ENCODE measurements at regions not wholly inside any gene's neighbourhood (a gene's known extent, or its start where the extent isn't known, plus 50 kb on each side); places are given as distances from the start of the nearest gene placed in this dataset.

DNA sequence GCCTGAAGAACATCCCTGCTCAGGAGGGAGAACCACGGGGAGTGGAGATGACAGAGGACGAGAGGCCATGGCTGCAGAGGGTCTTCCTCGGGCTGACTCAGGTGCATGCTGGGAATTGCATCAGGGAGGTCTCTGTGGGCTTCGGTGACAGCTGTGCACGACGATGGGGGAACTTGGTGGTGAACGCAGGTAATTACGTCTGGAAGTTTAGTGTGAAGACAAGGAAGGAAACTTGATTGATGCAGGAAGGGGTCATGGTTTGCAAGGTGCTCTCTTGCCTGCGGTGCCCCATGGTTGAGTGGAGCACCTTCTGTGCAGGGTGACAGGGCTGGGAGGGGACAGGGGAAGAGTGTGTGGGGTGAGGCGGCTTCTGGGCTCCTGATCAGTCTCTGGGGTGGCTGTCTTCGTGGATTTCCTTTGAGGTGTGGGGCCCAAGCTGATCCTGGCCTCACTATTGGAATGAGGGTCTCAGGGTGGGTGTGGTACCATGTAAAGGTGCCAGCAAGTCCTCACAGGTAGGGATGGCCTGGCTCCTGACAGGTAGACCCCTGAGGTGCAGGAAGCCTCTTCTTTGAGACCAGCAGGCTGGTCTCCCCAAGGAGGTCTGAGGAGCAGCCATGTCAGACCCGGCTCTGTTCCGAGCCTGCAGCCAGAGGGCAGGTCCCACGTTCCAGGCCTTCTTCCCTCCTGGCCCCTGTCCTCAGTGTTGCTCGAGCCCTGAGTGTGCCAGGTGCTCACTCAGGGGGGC is 1020.1 kb downstream of the TBC1D22A start:
- Histone ChIP-seq H3K36me3 (ENCODE audit: control insufficient read depth, insufficient read depth, low read length) (no peaks in the 10 kb centered on the region), H3K4ac (ENCODE audit: low read depth, low read length) (no peak overlapping the region), H3K4me3 (ENCODE audit: insufficient read depth, low read depth, low read length) (no peak overlapping the region), H3K56ac (ENCODE audit: extremely low read depth, insufficient read depth, low read length) (no peak overlapping the region), H4K8ac (ENCODE audit: low read depth in 2 of 2, low read length in 2 of 2) (no peak overlapping the region), H3K14ac (replicated peaks; ENCODE audit: low read depth, low read length) (no peak overlapping the region), H4K5ac (ENCODE audit: low read depth, low read length) (no peak overlapping the region), H2BK20ac (ENCODE audit: low read depth, low read length) (no peak overlapping the region), H2BK15ac (ENCODE audit: low read depth, low read length) (no peak overlapping the region), H2BK120ac (ENCODE audit: low read depth, low read length) (no peak overlapping the region), H3K27me3 (ENCODE audit: control insufficient read depth, insufficient read depth, low read length) (no peaks in the 10 kb centered on the region), H3K79me1 (ENCODE audit: low read depth in 1 of 2, low read length in 2 of 2) (no peaks in the 10 kb centered on the region), H4K20me1 (ENCODE audit: insufficient read depth, low read length) (no peaks in the 10 kb centered on the region), H2AFZ (replicated peaks; ENCODE audit: low read length, poor library complexity) (no peak overlapping the region), H2AK5ac (ENCODE audit: low read depth, low read length) (no peak overlapping the region), H4K91ac (ENCODE audit: insufficient read depth, low read depth, low read length) (no peak overlapping the region), H3K23ac (ENCODE audit: low read depth, low read length) (no peak overlapping the region), H3K4me1 (ENCODE audit: control insufficient read depth, insufficient read depth, low read length) (no peaks in the 10 kb centered on the region), H3K9ac (ENCODE audit: low read depth, low read length) (no peak overlapping the region), H3K4me2 (ENCODE audit: low read depth, low read length) (no peak overlapping the region), H3K27ac (ENCODE audit: insufficient read depth, low read length) (no peak overlapping the region), H2BK5ac (ENCODE audit: low read depth, low read length, poor library complexity, severe bottlenecking) (no peak overlapping the region), H2AK9ac (replicated peaks; ENCODE audit: low read depth, low read length, poor library complexity) (no peak overlapping the region), H3K9me3 (ENCODE audit: control insufficient read depth, insufficient read depth, low read length) (peaks cover 60% of the 10 kb centered on the region), H3K18ac (ENCODE audit: low read depth, low read length) (no peak overlapping the region), H3K9me1 (ENCODE audit: insufficient read depth, low read length) (no peaks in the 10 kb centered on the region)
- 42% methylated on average over 7 of the region's 15 CpGs; no CpG with 5 or more reads in 1 of the 2 experiments for WGBS, 2 experiments (ENCODE audit: extremely low coverage in 2 of 2, insufficient read length in 1 of 2)
- no peak for DNase-seq
- in situ Hi-C loops (cut with MboI; ENCODE audit: low sequenced_read_pairs) = no loop called here
- TF ChIP-seq USF2 (IDR thresholded peaks at IDR 0.05; ENCODE audit: low read depth, low read length) (no peak), CEBPB (IDR thresholded peaks at IDR 0.05; ENCODE audit: low read depth, low read length) (no peak), MAZ (IDR thresholded peaks at IDR 0.05; ENCODE audit: borderline replicate concordance, low read depth, low read length) (no peak), POLR2A (IDR thresholded peaks at IDR 0.05; ENCODE audit: low read depth, low read length) (no peak), RAD21 (IDR thresholded peaks at IDR 0.05; ENCODE audit: low read length) (no peak), CHD1 (IDR thresholded peaks at IDR 0.05; ENCODE audit: low read depth, low read length) (no peak), RCOR1 (IDR thresholded peaks at IDR 0.05; ENCODE audit: insufficient replicate concordance, low read length) (no peak), SMC3 (IDR thresholded peaks at IDR 0.05; ENCODE audit: low read depth, low read length) (no peak), BHLHE40 (IDR thresholded peaks at IDR 0.05; ENCODE audit: low read depth, low read length) (no peak), RFX5 (IDR thresholded peaks at IDR 0.05; ENCODE audit: low read depth, low read length) (no peak)
- TF ChIP-seq, protein P1, sequence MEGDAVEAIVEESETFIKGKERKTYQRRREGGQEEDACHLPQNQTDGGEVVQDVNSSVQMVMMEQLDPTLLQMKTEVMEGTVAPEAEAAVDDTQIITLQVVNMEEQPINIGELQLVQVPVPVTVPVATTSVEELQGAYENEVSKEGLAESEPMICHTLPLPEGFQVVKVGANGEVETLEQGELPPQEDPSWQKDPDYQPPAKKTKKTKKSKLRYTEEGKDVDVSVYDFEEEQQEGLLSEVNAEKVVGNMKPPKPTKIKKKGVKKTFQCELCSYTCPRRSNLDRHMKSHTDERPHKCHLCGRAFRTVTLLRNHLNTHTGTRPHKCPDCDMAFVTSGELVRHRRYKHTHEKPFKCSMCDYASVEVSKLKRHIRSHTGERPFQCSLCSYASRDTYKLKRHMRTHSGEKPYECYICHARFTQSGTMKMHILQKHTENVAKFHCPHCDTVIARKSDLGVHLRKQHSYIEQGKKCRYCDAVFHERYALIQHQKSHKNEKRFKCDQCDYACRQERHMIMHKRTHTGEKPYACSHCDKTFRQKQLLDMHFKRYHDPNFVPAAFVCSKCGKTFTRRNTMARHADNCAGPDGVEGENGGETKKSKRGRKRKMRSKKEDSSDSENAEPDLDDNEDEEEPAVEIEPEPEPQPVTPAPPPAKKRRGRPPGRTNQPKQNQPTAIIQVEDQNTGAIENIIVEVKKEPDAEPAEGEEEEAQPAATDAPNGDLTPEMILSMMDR (conservative IDR thresholded peaks at IDR 0.05; ENCODE audit: low read depth, low read length) = no peak
- TF ChIP-seq, protein P2, sequence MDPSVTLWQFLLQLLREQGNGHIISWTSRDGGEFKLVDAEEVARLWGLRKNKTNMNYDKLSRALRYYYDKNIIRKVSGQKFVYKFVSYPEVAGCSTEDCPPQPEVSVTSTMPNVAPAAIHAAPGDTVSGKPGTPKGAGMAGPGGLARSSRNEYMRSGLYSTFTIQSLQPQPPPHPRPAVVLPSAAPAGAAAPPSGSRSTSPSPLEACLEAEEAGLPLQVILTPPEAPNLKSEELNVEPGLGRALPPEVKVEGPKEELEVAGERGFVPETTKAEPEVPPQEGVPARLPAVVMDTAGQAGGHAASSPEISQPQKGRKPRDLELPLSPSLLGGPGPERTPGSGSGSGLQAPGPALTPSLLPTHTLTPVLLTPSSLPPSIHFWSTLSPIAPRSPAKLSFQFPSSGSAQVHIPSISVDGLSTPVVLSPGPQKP (IDR thresholded peaks at IDR 0.05; ENCODE audit: borderline replicate concordance, low read depth, low read length) = no peak
- no TSS peak for BruUV-seq (replicated peaks)
- CTCF ChIA-PET = no interaction called here
- no peak for ATAC-seq (ENCODE audit: low read depth)
- dilution Hi-C loops (cut with HindIII; ENCODE audit: low sequenced_read_pairs, unreplicated experiment) = no loop called here
- POLR2A ChIA-PET (ENCODE audit: unreplicated experiment) = no interaction called here
- intact Hi-C loops (cut with micrococcal nuclease) = no loop called here

All from IMR-90 (cell line).